ENCODE measurements at regions not wholly inside any gene's neighbourhood (a gene's known extent, or its start where the extent isn't known, plus 50 kb on each side); places are given as distances from the start of the nearest gene placed in this dataset.
A peak's percentile ranks its signal among the peaks of the same experiment; 100 is the strongest.

- Histone ChIP-seq H3K18ac (ENCODE audit: low read length) (no peak overlapping the region), H3K4me1 (ENCODE audit: control insufficient read depth in 1 of 2, insufficient read depth in 2 of 2, low read length in 2 of 2) (no peaks in the 10 kb centered on the region), H3K27ac (ENCODE audit: low read depth, low read length) (no peak overlapping the region), H3K36me3 (ENCODE audit: control insufficient read depth in 1 of 2, insufficient read depth in 2 of 2, low read length in 2 of 2) (no peaks in the 10 kb centered on the region), H3K27me3 (ENCODE audit: insufficient read depth, low read length) (no peaks in the 10 kb centered on the region), H4K8ac (ENCODE audit: low read depth, low read length) (no peak overlapping the region), H2BK5ac (ENCODE audit: low read depth, low read length, poor library complexity) (no peak overlapping the region), H4K12ac (ENCODE audit: low read depth, low read length) (no peak overlapping the region), H3K9ac (ENCODE audit: low read length) (no peak overlapping the region), H2BK12ac (ENCODE audit: low read length) (no peak overlapping the region), H2AK5ac (ENCODE audit: low read length) (no peak overlapping the region), H3K23ac (ENCODE audit: low read length) (no peak overlapping the region), H3K79me2 (ENCODE audit: control insufficient read depth, insufficient read depth, low read length, poor library complexity) (no peaks in the 10 kb centered on the region), H2AFZ (ENCODE audit: insufficient read depth, low read length, poor library complexity) (no peak overlapping the region), H3K14ac (ENCODE audit: low read length) (no peak overlapping the region), H3K79me1 (ENCODE audit: low read length) (no peaks in the 10 kb centered on the region), H3K4me3 (ENCODE audit: low read depth, low read length) (no peak overlapping the region), H3K4me2 (ENCODE audit: low read length) (no peak overlapping the region), H3K9me3 (ENCODE audit: insufficient read depth, low read depth, low read length) (no peaks in the 10 kb centered on the region), H4K91ac (ENCODE audit: low read depth, low read length) (no peak overlapping the region), H2BK120ac (ENCODE audit: insufficient read depth, low read length, poor library complexity) (no peak overlapping the region), H3K4ac (ENCODE audit: low read depth, low read length) (no peak overlapping the region)
- DNase-seq, result no peak
- no CpG with 5 or more reads among the region's 1 CpG for WGBS (ENCODE audit: extremely low coverage, insufficient coverage, insufficient read length)
Measured at GRCh38 chr12:89073027-89073398, 279.3 kb downstream of the DUSP6 start.

- Histone ChIP-seq H4K91ac (ENCODE audit: low read depth, low read length) (no peak overlapping the region), H3K4me3 (ENCODE audit: low read depth, low read length) (no peak overlapping the region), H2BK12ac (ENCODE audit: low read length) (no peak overlapping the region), H3K27me3 (ENCODE audit: insufficient read depth, low read length) (no peaks in the 10 kb centered on the region), H2AFZ (ENCODE audit: insufficient read depth, low read length, poor library complexity) (no peak overlapping the region), H3K14ac (ENCODE audit: low read length) (no peak overlapping the region), H3K23ac (ENCODE audit: low read length) (no peak overlapping the region), H3K27ac (ENCODE audit: low read depth, low read length) (no peak overlapping the region), H3K79me1 (ENCODE audit: low read length) (no peaks in the 10 kb centered on the region), H3K4ac (ENCODE audit: low read depth, low read length) (no peak overlapping the region), H2AK5ac (ENCODE audit: low read length) (no peak overlapping the region), H3K9me3 (ENCODE audit: insufficient read depth, low read depth, low read length) (no peaks in the 10 kb centered on the region), H3K4me1 (ENCODE audit: control insufficient read depth in 1 of 2, insufficient read depth in 2 of 2, low read length in 2 of 2) (no peaks in the 10 kb centered on the region), H2BK120ac (ENCODE audit: insufficient read depth, low read length, poor library complexity) (no peak overlapping the region), H4K12ac (ENCODE audit: low read depth, low read length) (no peak overlapping the region), H3K4me2 (ENCODE audit: low read length) (no peak overlapping the region), H2BK5ac (ENCODE audit: low read depth, low read length, poor library complexity) (no peak overlapping the region), H3K18ac (ENCODE audit: low read length) (no peak overlapping the region), H4K8ac (ENCODE audit: low read depth, low read length) (no peak overlapping the region), H3K9ac (ENCODE audit: low read length) (no peak overlapping the region), H3K36me3 (ENCODE audit: control insufficient read depth in 1 of 2, insufficient read depth in 2 of 2, low read length in 2 of 2) (no peaks in the 10 kb centered on the region), H3K79me2 (ENCODE audit: control insufficient read depth, insufficient read depth, low read length, poor library complexity) (no peaks in the 10 kb centered on the region)
- no CpG with 5 or more reads among the region's 4 CpGs for WGBS (ENCODE audit: extremely low coverage, insufficient coverage, insufficient read length)
- DNase-seq, result no peak
Measured at GRCh38 chr12:89072294-89073026, 279.8 kb downstream of the DUSP6 start.

GRCh38 chr12:89070603-89071002 lies 281.7 kb downstream of the DUSP6 start:
- Histone ChIP-seq H4K8ac (ENCODE audit: low read depth, low read length) (no peak overlapping the region), H2BK5ac (ENCODE audit: low read depth, low read length, poor library complexity) (no peak overlapping the region), H3K4ac (ENCODE audit: low read depth, low read length) (no peak overlapping the region), H4K91ac (ENCODE audit: low read depth, low read length) (no peak overlapping the region), H3K4me2 (ENCODE audit: low read length) (no peak overlapping the region), H2AK5ac (ENCODE audit: low read length) (no peak overlapping the region), H2BK120ac (ENCODE audit: insufficient read depth, low read length, poor library complexity) (no peak overlapping the region), H3K79me1 (ENCODE audit: low read length) (no peaks in the 10 kb centered on the region), H3K23ac (ENCODE audit: low read length) (no peak overlapping the region), H3K27me3 (ENCODE audit: insufficient read depth, low read length) (no peaks in the 10 kb centered on the region), H2AFZ (ENCODE audit: insufficient read depth, low read length, poor library complexity) (no peak overlapping the region), H3K4me3 (ENCODE audit: low read depth, low read length) (no peak overlapping the region), H3K14ac (ENCODE audit: low read length) (no peak overlapping the region), H3K27ac (ENCODE audit: low read depth, low read length) (no peak overlapping the region), H2BK12ac (ENCODE audit: low read length) (no peak overlapping the region), H3K36me3 (ENCODE audit: control insufficient read depth in 1 of 2, insufficient read depth in 2 of 2, low read length in 2 of 2) (no peaks in the 10 kb centered on the region), H3K9ac (ENCODE audit: low read length) (no peak overlapping the region), H3K79me2 (ENCODE audit: control insufficient read depth, insufficient read depth, low read length, poor library complexity) (no peaks in the 10 kb centered on the region), H3K18ac (ENCODE audit: low read length) (no peak overlapping the region), H4K12ac (ENCODE audit: low read depth, low read length) (no peak overlapping the region), H3K9me3 (ENCODE audit: insufficient read depth, low read depth, low read length) (no peaks in the 10 kb centered on the region), H3K4me1 (ENCODE audit: control insufficient read depth in 1 of 2, insufficient read depth in 2 of 2, low read length in 2 of 2) (no peaks in the 10 kb centered on the region)
- WGBS (ENCODE audit: extremely low coverage, insufficient coverage, insufficient read length), result no CpG with 5 or more reads among the region's 1 CpG
- DNase-seq, result no peak

GRCh38 chr12:89069431-89069830 lies 282.9 kb downstream of the DUSP6 start:
- no peak overlapping the region for H3K23ac ChIP-seq (ENCODE audit: low read length)
- H2BK12ac ChIP-seq (ENCODE audit: low read length), result no peak overlapping the region
- WGBS (ENCODE audit: extremely low coverage, insufficient coverage, insufficient read length), result no CpG with 5 or more reads among the region's 2 CpGs

More at GRCh38 chr12:89069431-89069830, 282.9 kb downstream of the DUSP6 start:
- peak in 1 of 2 donors; percentile 57 for DNase-seq
- Histone ChIP-seq H4K91ac (ENCODE audit: low read depth, low read length) (no peak overlapping the region), H2BK120ac (ENCODE audit: insufficient read depth, low read length, poor library complexity) (no peak overlapping the region), H3K4me1 (ENCODE audit: control insufficient read depth in 1 of 2, insufficient read depth in 2 of 2, low read length in 2 of 2) (no peaks in the 10 kb centered on the region), H4K12ac (ENCODE audit: low read depth, low read length) (no peak overlapping the region), H2AK5ac (ENCODE audit: low read length) (no peak overlapping the region), H3K4me2 (ENCODE audit: low read length) (no peak overlapping the region), H2AFZ (ENCODE audit: insufficient read depth, low read length, poor library complexity) (no peak overlapping the region), H3K36me3 (ENCODE audit: control insufficient read depth in 1 of 2, insufficient read depth in 2 of 2, low read length in 2 of 2) (no peaks in the 10 kb centered on the region), H3K18ac (ENCODE audit: low read length) (no peak overlapping the region), H3K79me1 (ENCODE audit: low read length) (no peaks in the 10 kb centered on the region), H3K9me3 (ENCODE audit: insufficient read depth, low read depth, low read length) (no peaks in the 10 kb centered on the region), H3K9ac (ENCODE audit: low read length) (no peak overlapping the region), H2BK5ac (ENCODE audit: low read depth, low read length, poor library complexity) (no peak overlapping the region), H3K27ac (ENCODE audit: low read depth, low read length) (no peak overlapping the region), H3K4ac (ENCODE audit: low read depth, low read length) (no peak overlapping the region), H3K4me3 (ENCODE audit: low read depth, low read length) (no peak overlapping the region), H4K8ac (ENCODE audit: low read depth, low read length) (no peak overlapping the region), H3K14ac (ENCODE audit: low read length) (no peak overlapping the region), H3K27me3 (ENCODE audit: insufficient read depth, low read length) (no peaks in the 10 kb centered on the region), H3K79me2 (ENCODE audit: control insufficient read depth, insufficient read depth, low read length, poor library complexity) (no peaks in the 10 kb centered on the region)

Measured in trophoblast cell (in vitro differentiated cells and primary cell).